ENCODE measurements at regions not wholly inside any gene's neighbourhood (a gene's known extent, or its start where the extent isn't known, plus 50 kb on each side); places are given as distances from the start of the nearest gene placed in this dataset.
A peak's percentile ranks its signal among the peaks of the same experiment; 100 is the strongest.

DNA sequence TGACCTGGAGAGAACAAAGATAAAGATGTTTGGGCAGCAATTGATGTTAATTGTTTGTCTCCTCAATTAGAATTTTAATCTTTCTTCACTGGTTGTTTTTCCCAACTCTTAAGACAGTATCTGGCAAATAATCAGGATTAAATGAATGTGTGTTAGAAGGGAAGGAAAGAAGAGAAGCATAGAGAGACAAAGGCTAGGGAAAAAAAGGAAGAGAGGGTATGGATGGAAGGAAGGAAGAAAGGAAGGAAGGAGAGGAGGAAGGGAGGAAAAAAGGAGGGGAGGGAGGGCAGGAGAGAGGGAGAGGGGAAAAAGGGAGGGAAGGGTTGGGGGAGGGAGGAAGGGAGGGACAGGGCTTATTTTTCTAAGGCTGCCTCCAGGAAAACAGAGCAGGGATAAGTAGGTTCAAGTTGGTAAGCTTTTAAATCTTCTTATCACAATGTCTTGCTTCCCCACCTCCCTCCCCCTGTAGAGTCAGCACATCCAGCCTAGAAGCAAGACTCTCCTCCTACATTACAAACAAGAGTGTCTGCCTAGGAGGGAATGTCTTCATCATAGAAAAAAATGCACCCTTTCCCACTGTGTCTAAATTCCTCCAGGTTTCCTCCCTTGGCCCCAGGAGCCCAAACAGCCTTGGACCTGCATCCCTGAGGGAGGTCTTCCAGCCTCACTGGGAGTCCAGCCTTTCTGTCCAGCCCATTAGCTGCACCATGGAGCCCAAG lies 447.8 kb upstream of the JARID2 start:
- no peaks in the 10 kb centered on the region for H3K36me3 Mint-ChIP-seq
- peak overlapping the region in 1 of 4 donors; percentile 63 for H3K4me3 Mint-ChIP-seq
- no peaks in the 10 kb centered on the region for H3K9me3 Mint-ChIP-seq
- H3K27ac Mint-ChIP-seq, result no peak overlapping the region
- H3K4me1 Mint-ChIP-seq, result peaks cover 0 to 4% (median 3%) of the 10 kb centered on the region in 3 donors
- no peaks in the 10 kb centered on the region for H3K27me3 Mint-ChIP-seq

DNA sequence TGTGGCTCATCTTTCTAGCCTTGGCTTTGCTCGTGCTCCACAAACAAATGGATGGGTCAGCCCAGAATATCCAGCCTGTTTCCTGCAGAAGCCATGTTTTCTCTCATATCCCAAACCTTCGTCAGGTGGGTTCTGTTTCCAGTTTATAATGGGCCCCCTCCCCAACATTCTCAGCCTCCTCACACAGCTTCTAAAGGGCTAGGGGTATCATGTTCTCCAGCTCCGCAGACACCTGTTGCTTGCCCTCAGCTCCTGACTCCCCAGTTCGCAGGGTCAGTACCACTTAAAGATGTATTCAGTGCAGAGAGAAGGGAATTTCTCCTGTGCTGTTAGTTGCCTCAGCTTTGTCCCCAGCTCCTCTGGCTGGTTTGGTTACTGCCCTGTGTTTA lies 447.3 kb upstream of the JARID2 start:
- Mint-ChIP-seq H3K4me1 (peaks cover 0 to 4% (median 3%) of the 10 kb centered on the region in 3 donors), H3K4me3 (peak overlapping the region in 1 of 4 donors; percentile 63), H3K36me3 (no peaks in the 10 kb centered on the region), H3K9me3 (no peaks in the 10 kb centered on the region), H3K27me3 (peaks cover 2% of the 10 kb centered on the region), H3K27ac (peak overlapping the region in 1 of 3 donors; percentile 28)

DNA sequence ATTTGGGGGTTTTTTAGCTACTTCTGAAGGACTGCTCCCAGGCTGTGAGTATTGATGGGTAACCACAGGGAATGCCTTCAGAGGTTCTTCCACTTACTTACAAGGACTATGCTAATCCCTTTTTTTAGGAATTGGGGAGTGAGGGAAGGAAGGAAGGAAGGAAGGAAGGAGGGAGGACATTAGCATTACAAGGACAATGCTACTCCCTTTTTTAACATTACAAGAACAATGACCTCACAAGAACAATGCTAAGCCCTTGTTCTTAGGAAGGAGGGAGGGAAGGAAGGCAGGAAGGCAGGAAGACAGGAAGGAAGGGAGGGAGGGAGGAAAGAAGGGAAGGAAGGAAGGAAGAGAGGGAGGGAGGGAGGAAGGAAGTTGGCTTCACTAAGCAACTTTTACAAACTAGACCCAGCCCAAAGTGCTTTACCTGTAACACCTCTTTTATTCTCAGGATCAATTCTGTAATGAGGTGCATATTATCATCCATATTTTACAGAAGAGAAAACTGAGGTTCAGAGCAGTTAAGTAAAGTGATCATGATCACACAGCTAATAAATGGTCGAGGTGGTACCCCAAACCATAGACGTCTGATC lies 446.8 kb upstream of the JARID2 start:
- H3K27me3 Mint-ChIP-seq, result peaks cover 3% of the 10 kb centered on the region
- no peaks in the 10 kb centered on the region for H3K9me3 Mint-ChIP-seq
- peak overlapping the region in 1 of 4 donors; percentile 29 for H3K4me3 Mint-ChIP-seq
- peaks cover 0 to 4% (median 4%) of the 10 kb centered on the region in 3 donors for H3K4me1 Mint-ChIP-seq
- no peaks in the 10 kb centered on the region for H3K36me3 Mint-ChIP-seq
- peak overlapping the region in 1 of 3 donors; percentile 28 for H3K27ac Mint-ChIP-seq

DNA sequence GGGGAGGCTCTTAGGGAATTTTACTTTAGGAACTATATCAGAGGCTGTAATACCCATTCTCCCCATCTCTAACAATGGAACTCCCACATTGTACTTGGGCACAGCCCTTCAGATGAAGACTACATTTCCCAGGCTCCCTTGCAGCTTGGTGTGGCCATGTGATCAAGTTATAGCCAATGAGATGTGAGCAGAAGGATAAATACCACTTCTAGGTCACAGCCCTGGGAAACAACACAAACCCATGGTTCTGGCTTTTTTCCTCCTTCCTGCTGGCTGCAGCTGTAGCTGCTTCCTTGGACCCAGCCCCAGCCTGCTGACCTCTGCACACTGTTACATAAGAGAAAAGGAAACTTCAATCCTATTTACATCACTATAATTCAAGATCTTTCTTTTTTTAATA lies 445.9 kb upstream of the JARID2 start:
- H3K4me1 Mint-ChIP-seq, result peaks cover 0 to 4% (median 4%) of the 10 kb centered on the region in 3 donors
- H3K4me3 Mint-ChIP-seq, result no peak overlapping the region
- no peak overlapping the region for H3K27ac Mint-ChIP-seq
- H3K9me3 Mint-ChIP-seq, result no peaks in the 10 kb centered on the region
- peaks cover 3% of the 10 kb centered on the region for H3K27me3 Mint-ChIP-seq
- no peaks in the 10 kb centered on the region for H3K36me3 Mint-ChIP-seq

DNA sequence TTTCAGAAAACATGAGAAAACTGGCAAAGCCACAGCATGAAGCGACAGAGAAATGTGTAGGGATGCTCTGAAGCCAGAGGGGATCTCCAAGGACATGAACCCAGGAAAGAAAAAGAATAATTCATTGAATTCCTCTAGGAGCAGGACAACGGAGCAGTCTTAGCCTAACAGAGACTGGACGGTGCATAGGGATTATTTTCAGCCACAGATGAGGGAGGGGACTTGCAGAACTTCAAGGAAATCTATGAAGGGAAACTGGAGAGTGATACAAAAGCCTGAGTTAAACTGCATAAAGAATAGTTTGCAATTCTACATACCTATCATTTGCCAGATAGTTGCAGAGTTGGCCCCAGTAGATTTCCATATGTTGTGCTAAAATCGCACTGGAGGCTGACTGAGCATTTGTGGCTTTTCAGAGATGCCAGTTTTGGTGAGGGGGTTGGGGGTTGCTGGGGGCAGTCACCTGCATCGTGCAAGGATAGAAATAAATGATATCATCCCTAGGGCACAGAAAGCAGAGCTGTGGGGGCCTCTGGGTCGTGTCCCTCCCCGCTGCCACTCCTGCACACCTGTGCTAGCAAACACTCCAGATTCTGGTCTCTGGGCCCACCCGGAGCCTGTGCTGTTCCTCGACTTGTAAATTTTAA lies 443.2 kb upstream of the JARID2 start:
- peaks cover 0 to 2% (median 0%) of the 10 kb centered on the region in 3 donors for H3K9me3 Mint-ChIP-seq
- H3K36me3 Mint-ChIP-seq, result no peaks in the 10 kb centered on the region
- H3K27ac Mint-ChIP-seq, result no peak overlapping the region
- H3K4me3 Mint-ChIP-seq, result no peak overlapping the region
- peaks cover 0 to 4% (median 4%) of the 10 kb centered on the region in 3 donors for H3K4me1 Mint-ChIP-seq
- peaks cover 7% of the 10 kb centered on the region for H3K27me3 Mint-ChIP-seq

DNA sequence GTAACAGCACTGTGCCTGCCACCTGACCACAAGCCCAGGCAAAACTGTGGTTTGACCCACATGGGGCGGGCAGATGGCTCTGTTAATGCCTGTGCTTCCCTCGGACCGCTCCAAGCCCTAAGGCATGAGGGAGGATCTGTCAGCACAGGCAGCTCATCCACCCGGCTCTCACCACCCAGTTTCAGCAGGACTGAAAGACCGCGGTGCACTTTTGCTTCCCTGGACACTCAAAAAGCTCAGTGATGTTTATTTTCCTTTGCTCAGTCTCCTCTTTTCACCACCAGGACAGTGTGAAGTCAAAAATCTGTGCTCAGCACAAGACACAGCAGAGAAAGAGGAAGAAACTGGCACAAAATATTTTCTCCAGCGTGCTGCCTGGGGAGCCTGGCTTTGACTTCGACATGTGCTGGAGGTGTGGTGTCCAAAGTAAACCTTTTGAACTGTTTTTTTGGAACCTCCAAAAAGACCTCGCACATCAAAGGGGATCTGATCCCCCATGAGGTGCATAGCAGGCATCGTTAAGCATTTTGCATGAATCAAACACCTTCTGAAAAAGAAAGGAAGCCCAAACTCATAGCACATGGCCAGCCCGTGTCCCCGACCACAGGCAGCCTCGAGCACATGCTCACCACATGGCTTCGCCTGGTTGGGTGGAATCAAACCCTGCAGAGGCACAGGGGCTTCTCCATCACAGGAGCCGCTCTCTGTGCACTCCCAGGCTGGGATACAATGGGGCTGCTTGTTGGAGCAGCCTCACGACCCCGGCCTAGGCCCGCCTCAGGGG lies 441.7 kb upstream of the JARID2 start:
- Mint-ChIP-seq H3K27ac (no peak overlapping the region), H3K4me1 (peaks cover 0 to 4% (median 3%) of the 10 kb centered on the region in 3 donors), H3K9me3 (peaks cover 0 to 13% (median 0%) of the 10 kb centered on the region in 3 donors), H3K4me3 (no peak overlapping the region), H3K36me3 (no peaks in the 10 kb centered on the region), H3K27me3 (peaks cover 7% of the 10 kb centered on the region)

DNA sequence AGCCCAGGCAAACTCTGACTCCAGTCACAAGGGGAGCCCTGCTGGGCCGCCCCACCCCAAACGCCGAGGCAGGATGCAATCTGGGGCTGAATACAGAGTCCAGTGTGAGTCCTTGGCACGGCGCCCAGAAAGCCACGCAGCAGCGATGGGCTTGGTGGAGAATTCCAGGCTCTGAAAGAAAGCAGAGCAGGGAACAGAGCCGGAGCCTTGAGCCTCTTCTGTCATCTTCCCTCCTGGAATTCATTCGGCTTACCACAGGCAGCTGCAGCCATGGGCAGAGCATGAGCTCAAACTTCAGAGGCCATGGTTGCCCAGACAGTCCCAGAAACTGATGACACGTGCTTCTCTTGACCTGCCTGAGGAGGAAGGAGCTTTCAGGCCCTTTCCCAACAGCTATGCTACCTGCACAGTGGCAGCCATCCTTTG lies 441.1 kb upstream of the JARID2 start:
- H3K4me1 Mint-ChIP-seq, result peaks cover 0 to 4% (median 3%) of the 10 kb centered on the region in 3 donors
- no peaks in the 10 kb centered on the region for H3K36me3 Mint-ChIP-seq
- no peak overlapping the region for H3K4me3 Mint-ChIP-seq
- peaks cover 0 to 13% (median 0%) of the 10 kb centered on the region in 3 donors for H3K9me3 Mint-ChIP-seq
- H3K27me3 Mint-ChIP-seq, result peaks cover 7% of the 10 kb centered on the region
- no peak overlapping the region for H3K27ac Mint-ChIP-seq

DNA sequence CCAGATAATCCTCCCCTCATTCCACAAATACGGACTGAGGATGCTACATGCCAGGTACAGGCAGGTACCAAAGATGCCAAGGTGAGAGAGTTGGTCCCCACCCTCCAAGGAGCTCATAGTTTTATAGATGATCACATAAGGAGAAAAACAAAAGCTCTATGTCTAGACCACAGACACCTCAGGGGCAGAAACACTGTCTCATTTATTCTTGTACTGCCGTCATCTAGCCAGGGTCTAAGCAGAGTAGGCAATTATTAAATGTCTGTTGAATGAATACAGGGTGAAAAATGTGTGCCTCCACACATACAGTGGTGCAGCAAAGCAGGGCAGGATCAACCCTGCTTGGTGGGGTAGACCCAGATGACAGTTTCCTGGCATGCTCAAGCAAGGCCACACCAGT lies 439.8 kb upstream of the JARID2 start:
- no peaks in the 10 kb centered on the region for H3K36me3 Mint-ChIP-seq
- peaks cover 7% of the 10 kb centered on the region for H3K27me3 Mint-ChIP-seq
- no peak overlapping the region for H3K4me3 Mint-ChIP-seq
- peaks cover 0 to 1% (median 0%) of the 10 kb centered on the region in 3 donors for H3K4me1 Mint-ChIP-seq
- no peak overlapping the region for H3K27ac Mint-ChIP-seq
- peaks cover 0 to 13% (median 0%) of the 10 kb centered on the region in 3 donors for H3K9me3 Mint-ChIP-seq

DNA sequence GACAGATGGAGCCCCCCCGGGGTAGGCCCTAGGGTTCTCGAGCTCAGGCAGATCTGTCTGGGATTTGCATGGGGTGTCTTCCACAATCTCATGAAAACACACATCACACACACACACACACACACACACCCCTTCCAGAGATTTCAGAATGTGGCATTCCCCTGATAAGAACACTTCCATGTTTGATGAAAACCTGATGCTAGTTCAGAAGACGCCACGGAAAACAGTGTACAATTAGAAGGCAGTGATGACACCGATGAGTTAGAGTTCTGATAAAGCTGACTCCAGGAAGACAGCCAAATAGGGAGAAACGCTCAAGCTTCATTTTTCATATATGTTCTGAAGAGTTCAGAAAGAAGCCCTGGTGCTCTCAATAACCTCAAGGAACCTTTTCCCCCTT lies 438.7 kb upstream of the JARID2 start:
- Mint-ChIP-seq H3K9me3 (peaks cover 0 to 13% (median 0%) of the 10 kb centered on the region in 3 donors), H3K4me3 (no peak overlapping the region), H3K36me3 (no peaks in the 10 kb centered on the region), H3K27me3 (peaks cover 7% of the 10 kb centered on the region), H3K27ac (no peak overlapping the region), H3K4me1 (peaks cover 0 to 1% (median 0%) of the 10 kb centered on the region in 3 donors)

DNA sequence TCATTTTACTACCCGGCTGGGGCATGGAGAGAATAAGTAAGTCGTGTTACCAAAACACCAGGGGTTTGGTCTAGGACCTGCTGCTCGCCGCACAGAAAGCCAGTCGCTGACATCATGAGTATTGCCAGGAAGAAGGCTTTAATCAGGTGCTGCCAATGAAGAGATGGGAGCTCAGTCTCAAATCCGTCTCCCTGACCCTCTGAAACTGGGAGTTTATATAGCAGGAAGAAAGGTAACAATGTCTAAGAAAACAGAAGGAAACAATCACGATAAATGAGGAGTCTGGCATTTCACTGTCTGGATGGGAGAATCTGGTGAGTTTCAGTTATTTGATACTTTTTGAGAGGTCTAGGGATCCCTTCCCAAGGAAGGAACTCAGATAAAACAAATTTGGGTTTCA lies 437.9 kb upstream of the JARID2 start:
- peaks cover 0 to 13% (median 0%) of the 10 kb centered on the region in 3 donors for H3K9me3 Mint-ChIP-seq
- no peak overlapping the region for H3K4me3 Mint-ChIP-seq
- H3K4me1 Mint-ChIP-seq, result peaks cover 0 to 1% (median 0%) of the 10 kb centered on the region in 3 donors
- peaks cover 7% of the 10 kb centered on the region for H3K27me3 Mint-ChIP-seq
- no peaks in the 10 kb centered on the region for H3K36me3 Mint-ChIP-seq
- H3K27ac Mint-ChIP-seq, result no peak overlapping the region

DNA sequence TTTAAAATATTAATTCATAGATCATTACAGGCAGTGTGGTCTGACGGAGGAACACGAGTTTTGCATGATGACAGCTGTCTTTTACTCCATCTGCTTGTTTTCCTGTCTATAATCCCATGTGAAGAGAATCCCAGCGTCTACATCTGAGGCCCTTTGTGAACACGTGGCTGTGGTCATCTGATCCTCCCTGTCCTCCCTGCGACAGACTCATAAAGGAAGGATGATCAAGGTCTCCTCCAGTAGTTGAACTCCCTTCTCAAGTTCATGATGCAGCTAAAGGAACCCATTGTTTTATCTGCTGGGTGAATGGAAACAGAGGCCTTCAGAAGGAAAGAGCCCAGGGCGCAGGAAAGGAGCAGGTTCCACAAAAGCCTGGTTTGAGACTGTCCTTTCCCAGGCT lies 435.8 kb upstream of the JARID2 start:
- peaks cover 0 to 13% (median 0%) of the 10 kb centered on the region in 3 donors for H3K9me3 Mint-ChIP-seq

DNA sequence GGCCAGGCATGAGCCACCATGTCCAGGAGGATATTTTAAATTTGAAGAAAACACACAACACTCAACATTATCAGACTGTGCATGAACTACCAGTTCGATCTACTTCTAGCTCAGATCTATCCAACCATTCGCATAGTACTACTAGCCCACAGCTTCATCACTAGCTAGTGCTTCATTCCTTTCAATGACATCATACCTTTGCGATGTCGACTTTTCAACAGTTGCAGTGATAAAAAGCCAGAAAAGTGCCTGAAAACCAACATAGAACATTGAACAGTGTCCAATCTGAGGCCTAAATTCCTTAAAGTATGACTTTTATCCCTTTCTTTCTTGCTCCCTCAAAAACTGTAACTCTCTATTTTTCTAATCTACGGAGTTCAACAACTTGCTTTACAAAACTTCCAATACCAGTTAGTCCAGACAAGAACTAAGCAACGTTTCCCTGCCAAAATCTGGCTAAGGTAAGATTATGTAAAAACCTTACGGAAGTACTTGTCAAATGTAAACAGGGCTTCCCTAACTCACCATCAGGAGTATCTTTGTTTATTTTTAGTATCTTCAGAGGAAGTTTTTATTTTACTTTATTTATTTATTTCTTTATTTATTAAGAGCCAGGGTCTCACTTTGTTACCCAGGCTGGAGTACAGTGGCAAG lies 434.0 kb upstream of the JARID2 start:
- Mint-ChIP-seq H3K36me3 (no peaks in the 10 kb centered on the region), H3K27me3 (no peaks in the 10 kb centered on the region), H3K9me3 (peaks cover 0 to 13% (median 0%) of the 10 kb centered on the region in 3 donors), H3K27ac (no peak overlapping the region), H3K4me1 (peaks cover 0 to 6% (median 1%) of the 10 kb centered on the region in 3 donors), H3K4me3 (no peak overlapping the region)

More for the DNA sequence above, 435.8 kb upstream of the JARID2 start:
- Mint-ChIP-seq H3K4me1 (peaks cover 0 to 1% (median 0%) of the 10 kb centered on the region in 3 donors), H3K27ac (no peak overlapping the region), H3K4me3 (no peak overlapping the region), H3K27me3 (peaks cover 4% of the 10 kb centered on the region), H3K36me3 (no peaks in the 10 kb centered on the region)

DNA sequence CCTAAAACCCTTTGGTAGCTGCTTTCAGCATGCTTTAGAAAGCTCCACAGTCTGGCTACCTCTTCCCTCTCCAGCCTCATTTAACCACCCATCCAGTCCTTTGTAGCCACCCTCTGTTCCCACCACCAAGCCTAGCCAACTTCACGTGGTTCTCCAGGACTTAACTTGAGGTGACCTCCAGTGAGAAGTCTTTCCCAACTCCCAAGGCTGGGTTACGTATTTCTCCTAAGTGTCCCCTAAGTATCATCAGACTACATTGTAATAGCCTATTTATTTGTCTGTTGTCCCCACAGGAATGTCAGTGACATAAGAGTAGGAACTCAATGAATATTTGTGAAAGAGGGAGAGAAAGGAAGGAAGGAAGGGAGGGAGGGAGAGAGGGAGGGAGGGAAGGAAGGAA lies 431.9 kb upstream of the JARID2 start:
- Mint-ChIP-seq H3K36me3 (no peaks in the 10 kb centered on the region), H3K4me3 (no peak overlapping the region), H3K9me3 (peaks cover 0 to under 1% (median 0%) of the 10 kb centered on the region in 3 donors), H3K27me3 (no peaks in the 10 kb centered on the region), H3K4me1 (peaks cover 0 to 6% (median 1%) of the 10 kb centered on the region in 3 donors), H3K27ac (no peak overlapping the region)

DNA sequence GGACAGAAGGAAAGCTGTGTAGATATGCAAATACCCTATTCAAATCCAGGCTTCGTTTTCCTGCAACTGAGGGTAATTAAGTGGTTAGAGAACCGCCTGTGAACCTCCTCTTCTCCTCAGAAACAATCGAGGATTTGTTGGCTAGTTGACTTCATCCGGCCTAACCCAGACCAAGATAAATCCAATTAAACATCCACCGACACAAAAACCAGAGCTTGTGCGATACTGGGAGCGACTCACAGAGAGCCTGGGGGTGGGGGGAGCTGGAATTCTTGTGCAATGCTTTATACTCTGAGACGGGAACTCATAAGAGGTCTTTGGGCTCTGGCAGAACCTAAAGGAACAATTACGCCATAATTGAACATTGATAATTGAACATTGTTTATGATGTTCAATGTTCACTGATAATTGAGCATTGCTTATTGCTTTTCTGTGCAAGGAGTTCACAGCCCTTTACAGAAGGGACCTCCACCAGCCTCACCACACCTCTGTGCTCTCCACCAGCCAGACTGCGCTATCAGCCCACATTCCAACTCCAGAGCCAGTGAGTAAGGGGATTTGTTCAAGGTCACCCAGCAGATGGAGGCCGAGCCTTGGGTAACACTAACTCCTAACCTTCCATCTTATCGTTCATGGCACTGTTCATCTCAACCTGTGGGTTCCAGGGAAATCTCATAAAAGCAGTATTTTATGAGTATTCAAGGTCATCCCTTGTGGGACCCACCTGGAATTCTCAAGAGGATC lies 429.6 kb upstream of the JARID2 start:
- Mint-ChIP-seq H3K27me3 (no peaks in the 10 kb centered on the region), H3K27ac (no peak overlapping the region)

More for the DNA sequence above, 429.6 kb upstream of the JARID2 start:
- H3K4me1 Mint-ChIP-seq, result peaks cover 0 to 6% (median 1%) of the 10 kb centered on the region in 3 donors
- H3K4me3 Mint-ChIP-seq, result no peak overlapping the region
- no peaks in the 10 kb centered on the region for H3K9me3 Mint-ChIP-seq
- no peaks in the 10 kb centered on the region for H3K36me3 Mint-ChIP-seq

Data from IgD-negative memory B cell (primary cell).